CD4-positive, alpha-beta T cell treated with Interleukin-2 at 100 ng/mL for 4 hours (primary cell): ENCODE measurements at regions not wholly inside any gene's neighbourhood (a gene's known extent, or its start where the extent isn't known, plus 50 kb on each side); places are given as distances from the start of the nearest gene placed in this dataset.

Source experiments
- DNase-seq: peaks from one replicate; pipeline ENCODE4 v3.0.0-alpha.2; 2020; ENCODE audit warnings: low spot score

- DNase-seq: no peak
Observed at GRCh38 chr1:147463022-147463421, 78.3 kb upstream of the BCL9 start.

- DNase-seq: no peak
Observed at GRCh38 chr1:147466543-147466942, 74.8 kb upstream of the BCL9 start.

GRCh38 chr1:147470079-147470478, 71.2 kb upstream of the BCL9 start:
- DNase-seq: no peak

- no peak for DNase-seq
Observed at GRCh38 chr1:147472489-147472888, 68.8 kb upstream of the BCL9 start.

- no peak for DNase-seq
Observed at GRCh38 chr1:147472966-147473732, 68.2 kb upstream of the BCL9 start.

- DNase-seq: no peak
Observed at GRCh38 chr1:147473733-147474049, 67.6 kb upstream of the BCL9 start.

GRCh38 chr1:147475488-147475887, 65.8 kb upstream of the BCL9 start:
- no peak for DNase-seq

GRCh38 chr1:147478521-147478920, 62.8 kb upstream of the BCL9 start:
- no peak for DNase-seq

GRCh38 chr1:147479864-147480564, 61.3 kb upstream of the BCL9 start:
- no peak for DNase-seq

GRCh38 chr1:147480565-147480935, 60.8 kb upstream of the BCL9 start:
- DNase-seq: no peak

- no peak for DNase-seq
Observed at GRCh38 chr1:147486876-147487656, 54.2 kb upstream of the BCL9 start.

GRCh38 chr1:147491098-147491497, 50.2 kb upstream of the BCL9 start:
- DNase-seq: no peak
